ENCODE measurements at regions not wholly inside any gene's neighbourhood (a gene's known extent, or its start where the extent isn't known, plus 50 kb on each side); places are given as distances from the start of the nearest gene placed in this dataset.

- Histone ChIP-seq H3K56ac (replicated peaks; ENCODE audit: insufficient read length, low read depth, low read length) (no peak overlapping the region), H3K79me2 (ENCODE audit: control insufficient read depth in 1 of 2, insufficient read depth in 2 of 2, low read length in 2 of 2) (no peaks in the 10 kb centered on the region), H3K18ac (ENCODE audit: extremely low read depth, low read length) (no peak overlapping the region), H3K23me2 (ENCODE audit: low read depth, low read length) (no peaks in the 10 kb centered on the region), H2BK12ac (ENCODE audit: low read depth, low read length) (no peak overlapping the region), H3K4me2 (ENCODE audit: insufficient read depth in 1 of 2, low read depth in 2 of 2, low read length in 2 of 2) (no peak overlapping the region), H3K4me3 (ENCODE audit: extremely low read depth in 1 of 4, insufficient read depth in 2 of 4, low read depth in 3 of 4, low read length in 4 of 4) (no peak overlapping the region), H3K9ac (replicated peaks in 1 of 4; ENCODE audit: extremely low read depth in 1 of 4, low read depth in 3 of 4, low read length in 3 of 4) (no peak overlapping the region), H3K79me1 (ENCODE audit: low read depth, low read length) (no peaks in the 10 kb centered on the region), H4K5ac (ENCODE audit: insufficient read length, low read depth, low read length) (no peak overlapping the region), H3K27me3 (replicated peaks in 1 of 4; ENCODE audit: control insufficient read depth in 3 of 4, extremely low read depth in 1 of 4, insufficient read depth in 3 of 4, low read length in 3 of 4) (no peaks in the 10 kb centered on the region), H3K14ac (ENCODE audit: insufficient read length) (no peak overlapping the region), H3K27ac (ENCODE audit: low read depth, low read length) (no peak overlapping the region), H2BK15ac (ENCODE audit: low read length) (no peak overlapping the region), H2BK5ac (ENCODE audit: low read depth, low read length) (no peak overlapping the region), H2AFZ (ENCODE audit: low read length) (no peak overlapping the region), H2BK120ac (replicated peaks; ENCODE audit: low read depth, low read length) (no peak overlapping the region), H4K8ac (ENCODE audit: extremely low read depth, insufficient read depth, low read length) (no peak overlapping the region; the same call in 1 of the 2 replicates), H2AK5ac (ENCODE audit: low read depth, low read length) (no peak overlapping the region), H4K91ac (replicated peaks; ENCODE audit: insufficient read length, low read length) (no peak overlapping the region), H3K36me3 (ENCODE audit: control insufficient read depth in 2 of 4, insufficient read depth in 4 of 4, low read length in 3 of 4) (no peaks in the 10 kb centered on the region), H2BK20ac (ENCODE audit: low read length) (no peak overlapping the region), H3K4ac (replicated peaks; ENCODE audit: insufficient read length, low read depth, low read length) (no peak overlapping the region), H4K20me1 (replicated peaks in 1 of 2; ENCODE audit: control insufficient read depth in 1 of 2, insufficient read depth in 2 of 2, low read length in 2 of 2) (no peaks in the 10 kb centered on the region), H3K4me1 (replicated peaks in 1 of 4; ENCODE audit: control insufficient read depth in 3 of 4, insufficient read depth in 4 of 4, low read length in 3 of 4) (no peaks in the 10 kb centered on the region; a peak in 1 of 7 replicates), H3K9me3 (ENCODE audit: insufficient read depth in 2 of 2, low read depth in 1 of 2, low read length in 1 of 2) (peaks cover 2% of the 10 kb centered on the region in 2 experiments; a peak in 3 of 4 replicates), H3K23ac (ENCODE audit: insufficient read length) (no peak overlapping the region)
- WGBS, 2 experiments (ENCODE audit: extremely low coverage in 1 of 2, insufficient coverage in 1 of 2, insufficient read length in 1 of 2, insufficient replicate concordance in 2 of 2, low coverage in 1 of 2, low lambda C conversion rate in 2 of 2, missing lambda C conversion rate in 1 of 2), result 86% methylated on average over 10 of the region's 10 CpGs; no CpG with 5 or more reads in 1 of the 2 experiments
- POLR2A ChIA-PET (ENCODE audit: partially characterized antibody), result no interaction called here
- CTCF ChIA-PET (ENCODE audit: partially characterized antibody), result interaction anchor here (0.6 to 1.7 kb wide), 5 partner anchors 48 to 478 kb away, joined by 3 to 4 read pairs (median 4); no protein-coding TSS in a partner anchor
- DNase-seq (ENCODE audit: low read depth in 1 of 2, low spot score in 2 of 2), result no peak
- no peak for FAIRE-seq
- no peak for TF ChIP-seq KDM5A (IDR thresholded peaks at IDR 0.05; ENCODE audit: low read length)
- no peak for TF ChIP-seq SP2 (IDR thresholded peaks at IDR 0.05; ENCODE audit: low read length)
Observed at GRCh38 chr20:39876976-39877635, 811.9 kb downstream of the MAFB start.
